22Rv1 (cell line): ENCODE measurements at regions not wholly inside any gene's neighbourhood (a gene's known extent, or its start where the extent isn't known, plus 50 kb on each side); places are given as distances from the start of the nearest gene placed in this dataset.

Experiments used
- ZFX ChIP-seq: fragments of 450-650 bp; IDR thresholded peaks from 2 replicates; pipeline ENCODE4 v1.6.1; 2017; ENCODE audit warnings: antibody characterized with exemption, borderline replicate concordance
- TF ChIP-seq, protein P1 (sequence below): fragments of 450-650 bp; IDR thresholded peaks from 2 replicates; pipeline ENCODE4 v1.5.1; 2017; ENCODE audit warnings: mild to moderate bottlenecking

DNA sequence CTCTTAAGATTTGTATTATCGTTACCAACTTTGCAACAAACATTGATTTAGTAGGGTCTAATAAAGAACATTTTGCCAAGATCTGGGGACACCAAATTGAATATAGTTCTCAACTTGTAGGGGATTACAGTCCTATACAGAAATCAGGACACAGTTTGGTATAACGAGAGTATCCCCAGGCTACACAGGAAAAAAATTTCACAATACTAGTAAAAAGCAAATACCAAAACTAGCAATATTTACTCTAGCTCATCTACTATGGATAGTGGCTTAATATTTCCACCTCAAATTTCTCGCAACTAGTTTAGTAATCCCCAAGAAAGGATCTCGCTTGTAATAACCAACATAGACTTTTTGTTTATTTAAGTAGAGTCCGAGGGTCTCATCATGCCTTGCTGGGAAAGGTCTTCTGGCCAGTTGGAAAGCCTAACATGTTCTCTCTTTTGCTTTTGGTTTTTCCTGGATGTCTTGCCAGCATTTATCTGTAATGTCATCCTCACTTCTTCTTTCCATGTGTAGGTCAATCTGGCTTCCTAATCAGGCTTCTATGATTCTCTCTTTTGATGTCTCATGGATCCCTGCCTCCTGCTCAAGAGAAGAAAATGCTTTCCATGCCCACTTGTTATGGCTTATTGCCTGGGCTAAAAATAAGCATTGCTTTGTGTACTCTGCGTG is 104.7 kb upstream of the KCNK2 start:
- TF ChIP-seq, protein P1, sequence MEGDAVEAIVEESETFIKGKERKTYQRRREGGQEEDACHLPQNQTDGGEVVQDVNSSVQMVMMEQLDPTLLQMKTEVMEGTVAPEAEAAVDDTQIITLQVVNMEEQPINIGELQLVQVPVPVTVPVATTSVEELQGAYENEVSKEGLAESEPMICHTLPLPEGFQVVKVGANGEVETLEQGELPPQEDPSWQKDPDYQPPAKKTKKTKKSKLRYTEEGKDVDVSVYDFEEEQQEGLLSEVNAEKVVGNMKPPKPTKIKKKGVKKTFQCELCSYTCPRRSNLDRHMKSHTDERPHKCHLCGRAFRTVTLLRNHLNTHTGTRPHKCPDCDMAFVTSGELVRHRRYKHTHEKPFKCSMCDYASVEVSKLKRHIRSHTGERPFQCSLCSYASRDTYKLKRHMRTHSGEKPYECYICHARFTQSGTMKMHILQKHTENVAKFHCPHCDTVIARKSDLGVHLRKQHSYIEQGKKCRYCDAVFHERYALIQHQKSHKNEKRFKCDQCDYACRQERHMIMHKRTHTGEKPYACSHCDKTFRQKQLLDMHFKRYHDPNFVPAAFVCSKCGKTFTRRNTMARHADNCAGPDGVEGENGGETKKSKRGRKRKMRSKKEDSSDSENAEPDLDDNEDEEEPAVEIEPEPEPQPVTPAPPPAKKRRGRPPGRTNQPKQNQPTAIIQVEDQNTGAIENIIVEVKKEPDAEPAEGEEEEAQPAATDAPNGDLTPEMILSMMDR = no peak
- TF ChIP-seq ZFX = no peak
